GM21515 (cell line): ENCODE measurements at regions not wholly inside any gene's neighbourhood (a gene's known extent, or its start where the extent isn't known, plus 50 kb on each side); places are given as distances from the start of the nearest gene placed in this dataset.

ENCODE experiments used
- ATAC-seq: cut with Tn5 transposase; IDR thresholded peaks from one replicate; pipeline ENCODE4 v1.9.1; 2021; ENCODE audit not compliant: unreplicated experiment

- ATAC-seq = no peak
Observed at GRCh38 chr9:108134486-108135128, 645.0 kb upstream of the KLF4 start.

GRCh38 chr9:108133680-108134079, 644.1 kb upstream of the KLF4 start:
- no peak for ATAC-seq

- no peak for ATAC-seq
Observed at GRCh38 chr9:108133101-108133500, 643.5 kb upstream of the KLF4 start.

GRCh38 chr9:108130905-108131304, 641.3 kb upstream of the KLF4 start:
- no peak for ATAC-seq

GRCh38 chr9:108125625-108126024, 636.1 kb upstream of the KLF4 start:
- no peak for ATAC-seq

GRCh38 chr9:108119530-108120113, 630.1 kb upstream of the KLF4 start:
- ATAC-seq = no peak

GRCh38 chr9:108117795-108118194, 628.2 kb upstream of the KLF4 start:
- ATAC-seq = no peak

GRCh38 chr9:108117306-108117705, 627.7 kb upstream of the KLF4 start:
- ATAC-seq = no peak

- ATAC-seq = no peak
Observed at GRCh38 chr9:108113596-108113995, 624.0 kb upstream of the KLF4 start.

GRCh38 chr9:108109927-108110690, 620.5 kb upstream of the KLF4 start:
- ATAC-seq = no peak

- no peak for ATAC-seq
Observed at GRCh38 chr9:108108852-108109448, 619.4 kb upstream of the KLF4 start.

- ATAC-seq = no peak
Observed at GRCh38 chr9:108108280-108108851, 618.8 kb upstream of the KLF4 start.

GRCh38 chr9:108105885-108106284, 616.3 kb upstream of the KLF4 start:
- no peak for ATAC-seq

- ATAC-seq = no peak
Observed at GRCh38 chr9:108104991-108105390, 615.4 kb upstream of the KLF4 start.

GRCh38 chr9:108103046-108103693, 613.6 kb upstream of the KLF4 start:
- ATAC-seq = no peak

- no peak for ATAC-seq
Observed at GRCh38 chr9:108101410-108101809, 611.8 kb upstream of the KLF4 start.

GRCh38 chr9:108100571-108100970, 611.0 kb upstream of the KLF4 start:
- no peak for ATAC-seq

GRCh38 chr9:108099854-108100253, 610.3 kb upstream of the KLF4 start:
- ATAC-seq = no peak

GRCh38 chr9:108095496-108095895, 605.9 kb upstream of the KLF4 start:
- no peak for ATAC-seq

GRCh38 chr9:108094676-108094993, 605.1 kb upstream of the KLF4 start:
- no peak for ATAC-seq
